HUES6 (cell line): ENCODE measurements at regions not wholly inside any gene's neighbourhood (a gene's known extent, or its start where the extent isn't known, plus 50 kb on each side); places are given as distances from the start of the nearest gene placed in this dataset.

Experiments used
- H3K27ac ChIP-seq: 2 replicates; pipeline ENCODE4 v1.7.0; 2013; ENCODE audit warnings: low read depth, mild to moderate bottlenecking, low read length, inconsistent platforms
- H3K27me3 ChIP-seq: 2 replicates; pipeline ENCODE4 v1.6.1; 2013; ENCODE audit warnings: low read length; ENCODE audit not compliant: control insufficient read depth, insufficient read depth
- H3K36me3 ChIP-seq: 2 replicates; pipeline ENCODE4 v1.6.1; 2013; ENCODE audit warnings: low read length; ENCODE audit not compliant: control insufficient read depth, insufficient read depth
- H3K4me1 ChIP-seq: 2 replicates; pipeline ENCODE4 v1.6.1; 2013; ENCODE audit warnings: low read length; ENCODE audit not compliant: control insufficient read depth, insufficient read depth
- H3K4me3 ChIP-seq: 2 replicates; pipeline ENCODE4 v1.5.1; 2013; ENCODE audit warnings: low read depth, low read length
- H3K9ac ChIP-seq: one replicate; pipeline ENCODE4 v1.6.1; 2013; ENCODE audit warnings: mild to moderate bottlenecking, low read length
- H3K9me3 ChIP-seq: 2 replicates; pipeline ENCODE4 v1.6.1; 2013; ENCODE audit warnings: low read depth, low read length; ENCODE audit not compliant: control insufficient read depth, insufficient read depth

DNA sequence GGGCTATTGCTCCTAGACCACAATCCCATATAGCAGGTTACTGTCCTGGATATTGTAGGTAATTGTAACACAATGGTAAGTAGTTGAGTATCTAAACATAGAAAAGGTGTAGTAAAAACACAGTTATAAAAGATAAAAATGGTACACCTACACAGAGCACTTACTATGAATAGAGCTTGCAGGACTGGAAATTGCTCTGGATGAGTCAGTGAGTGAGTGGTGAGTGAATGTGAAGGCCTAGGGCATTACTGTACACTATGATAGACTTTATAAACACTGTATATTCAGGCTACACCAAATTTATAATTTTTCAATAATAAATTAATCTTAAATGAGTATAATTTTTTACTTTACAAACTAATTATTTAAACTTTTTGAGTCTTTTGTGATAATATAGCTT is 425.7 kb downstream of the PABPC4L start:
- Histone ChIP-seq H3K9me3 (peaks cover 31% of the 10 kb centered on the region), H3K9ac (no peak overlapping the region), H3K4me1 (no peaks in the 10 kb centered on the region), H3K27ac (no peak overlapping the region), H3K36me3 (no peaks in the 10 kb centered on the region), H3K4me3 (no peak overlapping the region), H3K27me3 (no peaks in the 10 kb centered on the region)

DNA sequence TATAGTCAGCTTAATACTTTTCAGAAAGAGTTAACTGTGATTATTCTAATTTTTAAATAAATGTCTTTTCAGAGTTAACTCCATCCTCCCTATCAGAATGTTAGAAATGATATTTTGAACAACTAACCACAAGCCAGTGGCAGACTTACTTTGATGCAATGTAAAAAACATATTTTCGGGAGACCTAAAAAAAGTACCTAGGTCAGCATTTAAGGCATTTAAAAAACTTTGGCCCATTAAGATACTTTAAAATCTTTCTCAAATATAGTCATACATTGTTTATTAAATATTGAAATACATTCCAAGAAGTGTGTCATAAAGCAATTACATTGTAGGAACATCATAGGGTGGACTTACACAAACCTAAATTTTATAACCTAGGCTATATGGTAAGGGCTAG is 426.1 kb downstream of the PABPC4L start:
- no peaks in the 10 kb centered on the region for H3K4me1 ChIP-seq
- no peaks in the 10 kb centered on the region for H3K27me3 ChIP-seq
- no peak overlapping the region for H3K4me3 ChIP-seq
- H3K36me3 ChIP-seq: no peaks in the 10 kb centered on the region
- peaks cover 35% of the 10 kb centered on the region for H3K9me3 ChIP-seq
- H3K27ac ChIP-seq: no peak overlapping the region
- H3K9ac ChIP-seq: no peak overlapping the region

DNA sequence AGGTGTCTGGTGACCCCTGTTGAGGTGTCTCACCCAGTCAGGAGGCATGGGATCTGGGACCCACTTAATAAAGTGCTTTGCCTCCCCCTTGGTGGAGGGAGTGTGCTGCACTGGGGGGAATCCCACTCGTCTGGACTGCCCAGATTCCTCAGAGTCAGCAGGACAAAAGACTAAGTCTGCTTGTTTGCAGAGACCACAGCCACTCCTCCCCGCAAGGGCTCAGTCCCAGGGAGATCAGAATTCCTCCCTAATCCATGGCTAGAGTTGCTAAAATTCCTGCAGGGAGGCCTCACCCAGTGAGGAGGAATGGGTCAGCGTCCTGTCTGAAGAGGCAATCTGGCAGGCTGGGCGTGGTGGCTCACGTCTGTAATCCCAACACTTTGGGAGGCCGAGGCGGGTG is 442.2 kb downstream of the PABPC4L start:
- 0 out of 2 replicates have a peak, but pooled peaks cover 4% of the 10 kb centered on the region for H3K4me1 ChIP-seq
- H3K9me3 ChIP-seq: 0 out of 2 replicates have a peak, but pooled peaks cover 3% of the 10 kb centered on the region
- no peak overlapping the region for H3K4me3 ChIP-seq
- no peaks in the 10 kb centered on the region for H3K27me3 ChIP-seq
- H3K27ac ChIP-seq: no peak overlapping the region
- H3K36me3 ChIP-seq: no peaks in the 10 kb centered on the region
- no peak overlapping the region for H3K9ac ChIP-seq

DNA sequence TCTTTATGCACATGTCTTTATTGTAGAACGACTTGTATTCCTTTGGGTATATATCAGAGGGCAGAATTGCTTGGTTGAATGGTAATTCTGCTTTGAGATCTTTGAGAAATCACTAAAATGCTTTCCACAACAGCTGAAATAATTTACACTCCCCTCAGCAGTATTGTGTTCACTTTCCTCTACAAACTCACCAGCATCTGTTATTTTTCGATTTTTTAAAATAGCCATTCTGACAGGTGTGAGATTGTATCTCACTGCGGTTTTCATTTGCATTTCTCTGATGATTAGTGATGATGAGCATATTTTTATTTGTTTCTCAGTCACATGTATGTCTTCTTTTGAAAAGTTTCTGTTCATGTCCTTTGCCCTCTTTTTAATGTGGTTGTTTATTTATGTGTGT is 459.8 kb downstream of the PABPC4L start:
- H3K27ac ChIP-seq: no peak overlapping the region
- H3K27me3 ChIP-seq: no peaks in the 10 kb centered on the region
- no peaks in the 10 kb centered on the region for H3K36me3 ChIP-seq

DNA sequence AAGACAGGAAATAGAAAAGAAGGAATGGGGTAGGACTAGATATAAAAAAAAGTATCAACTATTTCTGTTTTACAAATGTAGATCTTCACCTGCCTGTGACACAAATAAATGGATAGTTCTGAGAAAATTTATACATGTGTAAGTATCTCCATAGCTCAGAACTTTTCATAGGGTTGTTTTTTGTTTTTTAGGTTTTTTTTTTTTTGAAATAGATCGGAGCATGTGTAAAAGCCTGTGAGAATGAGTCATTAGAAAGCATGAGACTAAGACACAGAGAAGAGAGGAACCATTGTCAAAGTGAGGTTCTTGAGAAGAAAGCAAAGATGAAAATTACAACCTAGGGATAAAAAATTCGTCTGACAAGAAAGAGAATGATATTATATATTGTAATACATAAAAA is 481.6 kb downstream of the PABPC4L start:
- no peaks in the 10 kb centered on the region for H3K36me3 ChIP-seq
- no peaks in the 10 kb centered on the region for H3K9me3 ChIP-seq
- H3K9ac ChIP-seq: no peak overlapping the region
- no peak overlapping the region for H3K27ac ChIP-seq
- H3K4me3 ChIP-seq: no peak overlapping the region
- H3K27me3 ChIP-seq: no peaks in the 10 kb centered on the region
- no peaks in the 10 kb centered on the region for H3K4me1 ChIP-seq

More for the DNA sequence above, 459.8 kb downstream of the PABPC4L start:
- no peak overlapping the region for H3K9ac ChIP-seq
- no peaks in the 10 kb centered on the region for H3K4me1 ChIP-seq
- H3K9me3 ChIP-seq: no peaks in the 10 kb centered on the region
- no peak overlapping the region for H3K4me3 ChIP-seq

DNA sequence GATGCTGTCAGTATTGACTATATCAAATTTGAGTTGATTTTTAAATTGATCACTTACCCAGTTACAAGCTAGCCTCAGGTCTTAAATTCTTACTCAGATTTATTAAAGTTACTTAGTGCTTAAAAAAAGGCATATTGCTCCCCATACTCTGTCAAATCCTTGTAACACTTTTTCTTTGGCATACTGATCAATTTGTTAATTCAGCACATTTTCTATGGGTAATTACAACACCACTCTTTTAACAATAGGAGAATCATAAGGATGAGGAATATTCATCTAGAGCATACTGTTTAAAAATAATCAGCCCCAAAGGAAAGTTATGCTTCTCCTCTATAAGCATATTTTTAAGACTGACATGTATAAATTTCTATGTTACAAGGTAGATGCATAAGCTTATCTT is 482.5 kb downstream of the PABPC4L start:
- H3K27ac ChIP-seq: no peak overlapping the region
- H3K36me3 ChIP-seq: no peaks in the 10 kb centered on the region
- H3K27me3 ChIP-seq: no peaks in the 10 kb centered on the region

DNA sequence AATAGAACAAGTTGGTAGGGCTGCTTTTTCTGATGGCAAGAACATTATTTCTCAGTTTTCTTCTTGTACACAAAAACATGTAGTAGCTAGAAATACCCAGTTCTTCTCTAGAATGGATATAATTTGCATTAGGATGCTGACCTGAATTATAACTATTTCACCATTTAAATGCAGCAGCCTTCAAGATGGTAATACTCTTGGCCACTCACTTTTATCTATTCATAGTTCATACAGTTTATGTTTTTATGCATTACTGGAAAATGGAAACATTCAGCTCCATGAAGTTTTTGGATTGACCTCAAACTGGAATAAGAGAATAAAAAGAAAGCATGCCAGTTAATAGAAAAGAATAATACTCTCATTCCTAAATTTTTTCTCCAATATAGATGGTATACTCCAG is 487.4 kb downstream of the PABPC4L start:
- no peak overlapping the region for H3K27ac ChIP-seq
- H3K4me1 ChIP-seq: no peaks in the 10 kb centered on the region
- no peak overlapping the region for H3K4me3 ChIP-seq
- H3K9me3 ChIP-seq: no peaks in the 10 kb centered on the region
- no peaks in the 10 kb centered on the region for H3K27me3 ChIP-seq
- no peaks in the 10 kb centered on the region for H3K36me3 ChIP-seq
- no peak overlapping the region for H3K9ac ChIP-seq

More for the DNA sequence above, 482.5 kb downstream of the PABPC4L start:
- H3K9me3 ChIP-seq: no peaks in the 10 kb centered on the region
- H3K4me1 ChIP-seq: no peaks in the 10 kb centered on the region
- H3K4me3 ChIP-seq: no peak overlapping the region
- no peak overlapping the region for H3K9ac ChIP-seq

DNA sequence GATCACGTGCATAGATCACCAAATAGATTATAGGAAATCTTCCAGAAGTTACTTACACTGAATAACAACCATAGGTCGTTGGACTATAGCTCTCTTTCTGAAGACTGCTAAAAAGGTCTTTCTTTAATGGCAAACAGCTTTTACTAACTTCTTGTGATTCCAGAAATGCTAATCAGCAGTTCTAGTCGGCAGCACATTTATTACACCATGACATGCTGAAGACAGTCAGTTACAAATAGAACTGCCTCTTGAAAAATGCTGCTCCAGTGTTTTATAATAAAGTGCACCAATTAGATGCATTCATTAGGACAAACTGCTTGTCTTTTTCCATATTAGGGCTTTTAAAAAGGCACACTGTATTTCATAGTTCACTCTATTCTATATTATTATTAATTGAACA is 488.2 kb downstream of the PABPC4L start:
- Histone ChIP-seq H3K27me3 (no peaks in the 10 kb centered on the region), H3K4me1 (no peaks in the 10 kb centered on the region), H3K4me3 (no peak overlapping the region), H3K36me3 (no peaks in the 10 kb centered on the region), H3K9ac (no peak overlapping the region), H3K9me3 (no peaks in the 10 kb centered on the region; the same call in 1 of the 2 replicates), H3K27ac (no peak overlapping the region)

DNA sequence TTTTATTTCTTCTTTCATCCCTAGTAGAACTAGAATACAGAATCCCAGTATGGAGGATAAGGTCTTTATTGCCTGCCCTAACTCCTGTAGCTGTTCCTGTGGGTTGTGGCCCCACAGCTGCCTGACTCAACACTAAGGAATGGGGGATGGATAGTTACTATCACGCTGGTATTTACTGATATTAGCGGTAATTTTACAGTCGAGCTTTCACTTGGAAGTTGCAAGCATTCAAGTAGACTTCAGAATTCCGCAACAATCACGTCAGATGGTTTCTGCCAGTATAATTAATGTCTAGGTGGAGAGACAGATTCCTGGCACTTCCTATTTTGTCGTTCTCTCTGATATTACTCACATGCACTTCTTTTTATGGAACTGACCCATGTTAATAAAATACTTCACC is 489.8 kb downstream of the PABPC4L start:
- H3K36me3 ChIP-seq: no peaks in the 10 kb centered on the region
- no peak overlapping the region for H3K4me3 ChIP-seq
- H3K9me3 ChIP-seq: peaks cover 4% of the 10 kb centered on the region; the same call in 1 of the 2 replicates
- no peak overlapping the region for H3K27ac ChIP-seq
- no peak overlapping the region for H3K9ac ChIP-seq
- no peaks in the 10 kb centered on the region for H3K4me1 ChIP-seq
- H3K27me3 ChIP-seq: no peaks in the 10 kb centered on the region

DNA sequence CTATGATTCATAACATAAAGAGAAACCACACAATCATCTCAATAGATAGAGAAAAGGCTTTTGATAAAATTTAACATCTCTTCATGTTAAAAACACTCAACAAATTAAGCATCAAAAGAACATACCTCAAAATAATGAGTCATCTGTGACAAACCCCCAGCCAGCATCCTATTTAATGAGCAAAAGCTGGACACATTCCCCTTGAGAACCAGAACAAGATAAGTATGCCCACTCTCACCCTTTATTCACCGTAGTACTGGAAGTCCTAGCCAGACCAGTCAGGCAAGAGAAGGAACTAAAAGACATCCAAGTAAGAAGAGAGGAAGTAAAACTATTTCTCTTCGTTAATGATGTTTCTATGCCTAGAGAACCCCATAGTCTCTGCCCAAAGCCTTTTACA is 507.2 kb downstream of the PABPC4L start:
- Histone ChIP-seq H3K9me3 (peaks cover 14% of the 10 kb centered on the region), H3K27me3 (no peaks in the 10 kb centered on the region), H3K27ac (no peak overlapping the region), H3K4me1 (no peaks in the 10 kb centered on the region), H3K9ac (no peak overlapping the region), H3K36me3 (no peaks in the 10 kb centered on the region), H3K4me3 (no peak overlapping the region)

DNA sequence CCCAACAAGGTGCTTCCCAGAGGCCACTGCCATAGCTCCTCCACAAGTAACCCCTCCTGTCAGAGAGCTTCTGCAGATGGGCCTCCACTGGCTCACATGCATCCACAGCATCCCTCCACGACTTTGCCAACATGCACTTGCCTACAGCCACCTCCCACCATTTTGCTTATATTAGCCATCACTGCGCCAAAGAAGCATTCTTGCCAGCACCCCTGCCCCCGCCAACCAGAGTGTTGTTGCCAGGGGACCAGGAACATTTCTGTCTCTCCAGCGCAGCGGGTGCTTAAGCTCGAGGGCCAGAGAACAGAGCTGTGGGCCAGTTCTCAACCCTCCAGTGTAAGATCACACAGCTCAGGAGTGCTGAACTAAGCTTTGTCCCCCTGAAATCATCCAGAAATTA is 517.6 kb downstream of the PABPC4L start:
- Histone ChIP-seq H3K9me3 (peaks cover 29% of the 10 kb centered on the region), H3K36me3 (no peaks in the 10 kb centered on the region), H3K4me3 (no peak overlapping the region), H3K9ac (no peak overlapping the region), H3K27ac (no peak overlapping the region), H3K27me3 (no peaks in the 10 kb centered on the region), H3K4me1 (no peaks in the 10 kb centered on the region)
